NCI-H2081 (cell line): ENCODE measurements at regions not wholly inside any gene's neighbourhood (a gene's known extent, or its start where the extent isn't known, plus 50 kb on each side); places are given as distances from the start of the nearest gene placed in this dataset.
"Not testable (repeated sequence)": the region's sequence is repeated elsewhere in the genome, so short reads cannot be mapped to it uniquely, and the experiment has no call there.

Experiments
- DNase-seq, 2 experiments: peaks; one replicate each; lab custom pipeline; 2025; lab: John Stamatoyannopoulos, UW

DNA sequence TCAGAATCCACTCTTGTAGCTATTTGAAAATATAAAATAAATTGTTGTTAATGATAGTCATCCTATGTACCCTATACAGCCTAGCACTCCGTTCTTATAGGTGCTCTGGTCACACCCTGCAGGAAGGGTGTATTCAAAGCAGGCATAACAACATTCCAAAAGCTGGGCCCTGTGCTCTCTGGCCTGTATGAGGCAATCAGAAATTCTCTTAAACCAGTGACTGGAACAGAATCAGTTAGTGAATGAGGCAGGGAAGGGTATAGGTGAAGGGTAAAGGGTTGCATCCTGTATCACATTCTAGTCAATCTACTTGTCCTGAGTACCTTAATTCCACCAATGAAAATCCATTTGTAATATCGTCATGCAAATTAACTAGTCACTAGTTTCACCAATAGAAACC is 154.5 kb upstream of the ZNF217 start:
- no peak for DNase-seq

DNA sequence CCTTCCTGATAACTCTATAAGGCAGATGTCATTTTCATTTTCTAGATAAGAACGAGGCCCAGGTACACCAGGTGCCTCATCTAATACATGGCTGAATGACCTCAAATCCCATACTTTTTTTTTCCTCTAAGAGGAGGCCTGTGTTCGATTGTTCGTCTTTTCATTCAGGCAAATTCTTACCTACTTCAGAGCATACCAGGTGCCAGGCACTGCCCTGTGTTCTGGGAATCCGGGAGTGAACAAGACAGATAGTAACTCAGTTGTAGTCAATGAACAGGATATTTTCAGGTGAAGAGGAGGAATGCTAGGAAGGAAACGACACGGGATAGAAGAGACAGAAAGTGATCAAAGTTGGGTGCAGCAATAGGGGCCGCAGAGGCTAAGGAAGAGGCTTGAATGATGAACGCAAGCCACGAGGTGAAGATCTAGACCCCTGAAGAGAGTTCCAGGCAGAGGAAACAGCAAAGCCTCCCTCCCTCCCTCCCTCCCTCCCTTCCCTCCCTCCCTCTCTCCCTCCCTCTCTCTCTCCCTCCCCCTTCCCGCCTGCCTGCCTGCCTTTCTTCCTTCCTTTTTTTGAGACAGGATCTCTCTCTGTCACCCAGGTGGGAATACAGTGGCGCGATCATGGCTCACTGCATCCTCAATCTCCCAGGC is 150.1 kb upstream of the ZNF217 start:
- no peak for DNase-seq

DNA sequence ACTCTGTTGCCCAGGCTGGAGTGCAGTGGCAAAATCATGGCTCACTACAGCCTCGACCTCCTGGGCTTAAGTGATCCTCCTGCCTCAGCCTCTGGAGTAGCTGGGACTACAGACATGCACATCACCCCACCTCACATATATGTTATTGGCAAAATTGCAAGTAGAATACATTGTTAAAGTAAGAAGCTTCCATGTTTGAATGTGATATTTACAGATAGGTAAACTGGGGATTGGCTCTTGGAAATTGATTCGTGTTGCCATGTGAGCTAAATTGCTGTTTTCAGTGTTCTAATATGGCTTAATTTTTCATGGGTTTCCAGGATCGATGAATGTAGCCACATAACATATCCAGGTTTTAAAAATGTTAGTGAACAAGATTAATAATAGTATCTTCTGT is 149.0 kb upstream of the ZNF217 start:
- no peak for DNase-seq

DNA sequence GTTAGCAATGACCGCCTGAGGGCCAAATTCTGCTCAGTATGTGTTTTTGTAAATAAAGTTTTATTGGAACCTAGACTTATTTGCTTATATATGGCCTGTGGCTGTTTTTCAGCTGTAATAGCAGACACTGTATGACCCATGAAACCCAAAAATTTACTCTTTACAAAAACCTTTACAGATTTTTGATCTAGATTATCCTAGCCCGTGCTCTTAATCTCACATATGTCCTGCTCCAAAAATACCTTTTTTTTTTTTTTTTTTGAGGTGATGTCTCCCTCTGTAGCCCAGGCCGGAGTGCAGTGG is 148.0 kb upstream of the ZNF217 start:
- DNase-seq = no peak

DNA sequence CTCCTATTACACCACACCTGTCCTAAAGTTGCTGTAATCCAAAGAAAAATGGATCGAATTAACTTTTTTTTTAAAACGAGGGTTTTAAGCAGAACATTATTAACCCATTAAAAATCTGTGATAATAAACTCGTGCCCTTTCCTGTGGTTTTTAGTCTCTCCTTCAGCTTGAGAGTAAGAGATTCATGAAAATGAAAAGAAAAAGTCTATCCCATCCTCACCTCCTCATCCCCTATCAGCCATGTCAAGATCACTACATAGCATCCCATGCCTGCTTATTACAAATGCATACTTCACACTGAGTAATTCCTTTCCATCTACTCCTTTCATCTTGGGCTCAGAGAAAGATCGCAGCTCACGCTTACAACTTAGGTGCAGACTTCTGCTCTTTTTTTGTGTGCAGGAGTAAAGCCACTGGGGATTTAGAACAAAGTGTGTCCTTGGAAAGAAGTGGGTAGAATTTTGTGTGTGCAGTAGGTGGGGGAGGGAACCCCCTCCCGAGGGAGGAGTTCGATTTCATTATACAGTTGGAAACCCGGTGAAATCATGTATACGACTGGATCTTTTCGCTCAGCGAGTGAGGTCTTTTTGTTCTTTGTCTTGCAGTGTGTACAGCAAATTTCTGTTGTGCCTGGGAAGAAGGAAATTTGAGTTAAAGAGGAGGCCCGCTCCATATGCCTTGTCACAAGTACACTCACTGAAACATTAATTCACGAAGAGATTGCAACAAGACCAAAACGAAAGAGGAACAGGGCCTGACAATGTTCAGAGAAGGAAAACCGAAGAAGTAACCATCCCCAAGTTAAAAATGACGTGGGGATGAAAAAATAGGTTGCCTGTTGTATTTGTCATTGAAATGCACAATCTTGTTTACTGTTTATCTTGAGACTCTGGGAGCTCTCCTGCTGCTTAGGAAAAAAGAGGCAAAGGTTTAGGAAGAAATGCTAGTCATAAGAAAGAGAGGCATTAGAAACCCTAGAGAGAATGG is 146.5 kb upstream of the ZNF217 start:
- no peak for DNase-seq

DNA sequence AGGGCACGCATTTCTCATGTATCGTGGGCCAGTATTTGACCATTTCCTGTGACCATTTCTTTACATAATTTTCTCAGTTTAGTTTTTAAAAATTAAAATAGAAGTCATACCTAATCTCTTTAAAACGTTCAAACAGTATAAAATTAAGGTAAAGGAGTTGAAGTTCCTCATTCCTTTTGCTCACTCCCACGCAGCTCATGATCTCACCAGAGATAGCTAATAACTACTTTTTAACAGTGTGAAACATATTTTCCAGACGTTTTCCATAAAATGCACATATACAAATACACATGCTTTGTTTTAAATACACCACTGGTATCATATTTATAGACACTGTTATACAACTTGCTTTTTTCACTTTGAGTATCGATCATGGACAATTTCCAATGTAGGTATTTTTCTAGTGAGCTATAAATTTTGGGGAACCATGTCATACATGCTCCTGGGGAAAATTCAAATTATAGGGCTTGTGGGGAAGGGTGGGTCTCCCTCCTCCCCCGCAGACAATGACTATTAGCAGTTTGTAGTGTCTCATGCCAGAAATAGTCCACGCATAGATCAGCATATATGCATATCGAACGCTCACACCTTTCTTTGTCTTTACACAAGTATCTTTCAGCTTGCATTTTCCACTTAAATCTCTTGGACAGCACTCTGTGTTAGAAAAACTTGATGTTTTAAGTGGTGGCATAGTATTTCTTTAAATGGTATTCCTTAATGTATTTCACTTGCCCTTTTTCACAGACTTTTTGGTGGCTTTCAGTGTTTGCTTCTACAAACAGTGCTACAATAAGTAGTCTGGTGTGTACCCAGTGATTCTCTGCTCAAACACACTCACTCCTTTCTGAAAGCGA is 145.5 kb upstream of the ZNF217 start:
- no peak for DNase-seq

DNA sequence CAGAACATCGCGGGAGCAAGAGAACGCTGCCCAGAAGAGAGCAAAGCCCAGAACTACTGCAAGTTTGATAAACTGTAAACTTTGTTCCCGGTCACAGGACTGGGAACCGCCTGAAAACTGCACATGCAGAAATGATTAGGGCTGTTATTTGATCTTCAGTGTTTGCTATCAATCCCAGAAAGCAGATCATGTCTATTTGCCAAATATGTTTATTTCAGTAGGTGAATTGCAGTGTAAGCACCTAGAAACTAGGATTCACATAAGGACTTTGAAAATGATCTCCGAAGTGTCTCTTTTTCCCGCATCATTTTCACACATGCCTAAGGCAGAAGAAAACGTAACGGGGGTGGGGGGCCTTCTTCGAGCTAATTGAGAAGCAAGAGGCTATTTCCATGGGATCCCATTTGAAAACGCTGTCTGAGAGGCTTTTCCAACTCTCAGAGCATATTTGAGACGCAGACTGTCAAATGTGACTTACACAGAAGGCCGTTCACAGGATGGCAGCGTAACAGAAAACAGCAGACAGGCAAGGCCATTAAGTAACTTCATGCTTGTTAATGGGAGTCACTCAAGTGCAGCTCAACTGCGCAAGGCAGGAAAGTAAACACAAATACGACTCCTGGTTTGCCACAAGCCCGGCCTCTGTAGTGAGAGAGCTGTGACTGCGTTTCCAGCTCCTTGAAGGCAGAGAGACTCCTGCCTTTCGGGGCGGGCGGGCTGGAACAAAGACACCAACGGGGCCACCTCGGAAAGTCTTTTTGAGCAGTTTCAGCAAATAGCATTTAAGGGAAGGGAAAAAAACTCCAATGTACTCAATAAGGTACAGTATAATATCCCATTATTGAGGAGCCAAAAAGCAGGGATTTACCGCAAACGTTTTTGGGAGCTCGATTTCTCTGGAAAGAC is 144.7 kb upstream of the ZNF217 start:
- no peak for DNase-seq

DNA sequence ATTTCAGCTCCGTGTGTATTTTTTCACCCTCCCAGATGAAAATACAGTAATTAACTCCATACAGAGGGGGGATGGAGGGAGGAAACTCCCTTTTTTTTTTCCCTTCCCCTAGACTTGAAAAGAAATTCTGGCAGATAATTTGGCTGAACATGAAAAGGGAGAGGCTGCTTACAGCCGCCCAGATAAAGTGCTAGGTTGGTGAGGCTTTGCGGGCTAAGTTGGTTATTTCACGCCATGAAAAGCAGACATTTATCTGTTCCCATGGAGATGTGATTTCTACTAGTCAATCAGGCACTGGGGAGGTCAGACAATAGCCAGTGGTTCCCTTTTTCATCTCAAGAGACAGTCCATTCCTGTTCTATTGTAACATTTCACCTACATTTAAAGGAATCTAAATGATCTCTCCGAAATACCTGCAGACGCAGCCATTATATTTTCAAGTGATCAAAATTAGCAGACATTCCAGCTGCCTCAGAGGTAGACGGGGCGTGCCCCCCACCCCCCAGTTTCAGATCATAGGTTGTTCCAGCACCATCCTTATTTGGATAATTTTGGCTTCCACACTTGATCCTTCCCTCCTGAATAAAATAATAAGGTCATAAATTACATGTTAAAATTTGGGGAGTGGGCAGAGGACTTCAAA is 143.9 kb upstream of the ZNF217 start:
- DNase-seq = no peak

DNA sequence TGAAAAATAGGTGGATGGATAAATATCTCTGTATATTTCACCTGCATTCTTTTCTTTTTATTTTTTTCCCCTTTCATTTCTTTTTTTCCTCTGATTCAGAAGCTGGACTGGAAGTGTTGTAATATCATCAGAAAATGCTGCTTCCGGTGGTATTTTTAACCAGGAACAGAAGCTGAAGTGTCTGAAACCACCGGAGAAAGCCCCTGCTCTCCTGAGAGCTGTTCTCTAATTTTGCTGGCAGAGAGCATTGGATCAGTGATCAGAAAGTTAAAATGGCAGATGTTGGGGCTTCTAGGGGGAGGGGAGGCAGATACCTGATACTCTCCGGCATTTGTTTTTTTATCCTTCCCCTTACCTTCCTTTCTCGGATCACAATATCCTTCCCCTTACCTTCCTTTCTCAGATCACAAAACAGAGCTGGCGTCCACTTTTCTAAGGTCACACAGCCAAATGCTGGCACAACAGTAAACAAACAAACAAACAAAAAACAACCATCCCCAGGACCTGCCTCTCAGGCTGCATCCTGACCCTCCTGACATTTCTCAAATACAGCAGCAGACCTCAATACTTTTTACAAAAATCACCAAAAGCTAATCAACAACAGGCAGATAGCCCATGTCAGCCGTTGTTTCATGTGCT is 143.2 kb upstream of the ZNF217 start:
- no peak for DNase-seq

DNA sequence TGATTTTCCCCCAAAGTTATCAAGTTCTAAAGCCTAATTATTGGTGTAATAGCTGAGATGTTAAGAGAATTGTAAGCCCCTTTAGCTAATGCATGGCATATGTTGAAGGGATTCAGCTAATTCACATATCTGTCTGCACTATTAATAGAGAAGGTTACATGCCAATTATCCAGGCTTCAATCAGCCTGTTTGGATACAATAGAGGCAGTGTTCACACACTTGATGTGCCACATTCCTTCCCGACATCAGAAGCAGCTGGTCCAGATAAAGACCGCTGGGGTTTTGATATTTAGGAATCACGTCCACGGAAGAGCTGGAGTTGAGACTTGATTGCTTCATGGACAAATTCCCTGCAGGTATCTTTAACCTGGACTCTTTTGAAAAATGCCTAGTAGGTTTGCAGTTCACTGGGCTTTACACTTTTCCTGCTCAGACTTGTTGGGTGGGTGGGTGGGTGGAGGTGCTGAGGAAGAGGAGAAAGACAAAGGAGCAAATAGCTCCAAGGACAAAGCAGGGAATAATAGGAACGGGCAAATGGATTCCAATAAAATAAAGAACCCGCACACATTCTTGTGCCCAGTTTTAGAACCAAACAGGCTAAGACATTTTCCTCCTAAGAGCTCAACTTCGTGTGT is 142.6 kb upstream of the ZNF217 start:
- DNase-seq = no peak

DNA sequence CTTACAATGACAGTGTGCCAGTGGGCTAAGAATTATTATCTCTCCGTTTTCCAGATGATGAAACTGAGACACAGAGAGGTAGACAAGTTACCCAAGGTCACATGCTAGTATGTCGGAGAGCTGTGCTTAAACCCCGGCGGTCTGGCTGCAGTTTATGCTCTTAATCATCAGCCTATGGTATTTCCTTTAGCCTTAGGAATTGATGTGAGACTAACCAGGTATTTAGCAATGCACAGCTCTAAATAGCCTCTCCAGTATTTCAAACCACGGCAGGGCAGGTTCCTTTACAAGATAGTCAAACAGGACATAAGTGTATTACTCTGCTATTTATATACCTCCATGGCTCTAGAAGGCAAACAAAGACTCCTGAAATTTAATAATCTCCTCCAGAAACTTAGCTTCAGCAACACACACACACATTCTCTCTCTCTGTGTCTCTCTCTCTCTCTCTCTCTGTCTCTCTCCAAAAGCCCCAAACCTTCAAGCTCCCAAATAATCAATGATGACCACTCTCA is 142.0 kb upstream of the ZNF217 start:
- no peak for DNase-seq

DNA sequence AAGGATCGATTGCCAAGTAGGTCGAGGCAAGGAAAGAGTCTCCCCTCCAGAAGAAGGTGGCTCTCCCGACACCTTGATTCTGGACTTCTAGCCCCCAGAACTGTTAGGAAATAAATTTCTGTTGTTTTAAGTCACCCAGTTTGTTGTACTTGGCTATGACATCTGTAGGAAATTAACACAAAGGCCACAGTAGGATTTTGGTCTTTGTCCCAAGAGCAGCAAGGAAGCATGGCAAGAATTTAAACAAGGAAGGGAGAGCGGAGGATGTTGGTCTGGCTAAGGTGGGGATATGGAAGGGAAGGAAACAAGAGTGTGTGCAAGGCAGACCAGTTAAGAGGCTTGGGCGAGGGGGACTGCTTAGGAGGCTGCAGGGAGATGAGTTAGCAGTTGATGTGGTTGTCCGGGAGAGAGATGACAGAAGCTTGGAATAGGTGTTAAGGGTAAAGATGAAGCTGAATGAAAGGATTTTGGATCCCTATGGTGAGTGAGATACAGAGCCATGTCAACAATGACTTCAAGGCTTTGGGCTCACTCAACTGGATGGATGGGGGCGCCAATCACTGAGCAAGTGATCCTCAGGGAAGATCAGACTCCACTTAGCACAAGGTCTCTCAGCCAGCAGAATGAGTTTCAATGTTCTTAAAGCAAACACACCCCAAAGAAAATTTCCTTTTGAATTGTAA is 140.5 kb upstream of the ZNF217 start:
- no peak for DNase-seq

DNA sequence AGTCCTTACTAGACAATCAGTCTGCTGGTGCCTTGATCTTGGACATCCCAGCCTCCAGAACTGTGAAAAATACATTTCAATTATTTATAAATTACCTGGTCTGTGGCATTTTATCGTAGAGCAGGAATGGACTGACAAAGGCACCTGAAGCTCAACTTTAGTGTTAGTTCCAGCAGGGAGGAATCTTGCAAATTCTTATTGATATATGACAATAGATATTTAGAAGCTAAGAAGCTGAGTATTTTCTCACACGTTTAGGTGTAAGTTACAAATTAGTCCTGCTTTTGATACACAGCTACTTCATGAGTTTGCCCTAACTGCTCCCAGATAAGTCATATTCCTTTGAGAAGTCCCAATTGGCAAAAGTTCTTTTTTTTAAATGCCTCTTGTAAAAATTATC is 138.0 kb upstream of the ZNF217 start:
- no peak for DNase-seq

DNA sequence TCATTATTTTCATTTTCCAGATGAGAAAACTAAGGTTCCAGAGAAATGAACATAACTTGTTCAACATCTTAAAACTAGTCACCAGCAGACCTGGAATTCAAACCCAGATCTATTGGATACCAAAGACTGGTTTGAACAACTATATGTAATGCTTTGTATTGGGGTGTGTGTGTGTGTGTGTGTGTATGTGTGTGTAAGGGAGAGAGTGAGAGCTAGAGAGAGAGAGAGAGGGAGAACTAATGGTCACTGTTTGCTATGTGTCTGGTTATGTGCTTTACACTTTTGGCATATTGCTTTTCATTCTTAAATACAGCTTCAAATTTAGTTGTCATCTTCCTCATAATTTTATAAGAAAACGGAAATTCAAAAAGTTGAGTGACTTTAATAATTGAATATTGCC is 134.7 kb upstream of the ZNF217 start:
- DNase-seq = no peak

DNA sequence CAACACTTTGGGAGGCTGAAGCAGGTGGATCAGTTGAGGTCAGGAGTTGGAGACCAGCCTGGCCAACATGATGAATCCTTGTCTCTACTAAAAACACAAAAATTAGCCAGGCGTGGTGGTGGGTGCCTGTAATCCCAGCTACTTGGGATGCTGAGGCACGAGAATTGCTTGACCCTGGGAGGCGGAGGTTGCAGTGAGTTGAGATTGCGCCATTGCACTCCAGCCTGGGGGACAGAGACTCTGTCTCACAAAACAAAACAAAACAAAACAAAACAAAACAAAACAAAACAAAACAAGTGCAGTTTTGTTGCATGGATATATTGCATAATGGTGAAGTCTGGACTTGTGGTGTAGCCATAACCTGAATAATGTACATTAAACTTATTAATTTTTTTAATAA is 133.6 kb upstream of the ZNF217 start:
- not testable (repeated sequence) for DNase-seq

DNA sequence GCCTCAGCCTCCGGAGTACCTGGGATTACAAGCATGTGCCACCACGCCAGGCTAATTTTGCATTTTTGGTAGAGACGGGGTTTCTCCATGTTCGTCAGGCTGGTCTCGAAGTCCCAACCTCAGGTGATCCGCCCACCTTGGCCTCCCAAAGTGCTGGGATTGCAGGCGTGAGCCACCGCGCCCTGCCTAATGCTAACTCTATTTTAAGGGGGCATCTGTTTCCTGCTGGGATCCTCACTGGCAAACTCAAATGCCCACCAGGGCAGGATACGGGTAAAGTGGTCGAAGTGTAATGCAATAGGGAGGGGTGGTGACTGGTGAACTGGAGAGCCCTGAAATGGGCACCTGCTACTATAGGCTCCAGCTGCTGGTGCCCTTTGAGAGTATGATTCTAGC is 131.9 kb upstream of the ZNF217 start:
- no peak for DNase-seq

DNA sequence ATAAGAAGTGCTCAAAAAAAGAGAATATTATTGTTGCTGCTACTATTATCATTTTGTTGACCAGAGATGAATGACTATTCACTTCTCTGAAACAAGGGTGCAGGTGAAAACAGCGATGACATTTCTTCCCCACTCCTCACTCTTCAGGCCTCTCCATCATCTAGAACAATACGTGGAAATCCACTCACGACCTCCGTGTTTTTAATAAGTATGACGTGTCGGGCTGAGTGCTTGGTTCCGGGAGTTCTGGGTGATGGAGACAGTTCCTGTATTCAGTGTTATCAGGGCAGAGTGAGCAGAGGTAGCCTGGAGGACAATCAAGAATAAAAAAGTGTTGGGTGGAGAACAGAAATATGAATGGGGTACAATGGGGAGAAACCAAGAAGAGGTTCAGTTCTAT is 130.0 kb upstream of the ZNF217 start:
- DNase-seq = no peak

DNA sequence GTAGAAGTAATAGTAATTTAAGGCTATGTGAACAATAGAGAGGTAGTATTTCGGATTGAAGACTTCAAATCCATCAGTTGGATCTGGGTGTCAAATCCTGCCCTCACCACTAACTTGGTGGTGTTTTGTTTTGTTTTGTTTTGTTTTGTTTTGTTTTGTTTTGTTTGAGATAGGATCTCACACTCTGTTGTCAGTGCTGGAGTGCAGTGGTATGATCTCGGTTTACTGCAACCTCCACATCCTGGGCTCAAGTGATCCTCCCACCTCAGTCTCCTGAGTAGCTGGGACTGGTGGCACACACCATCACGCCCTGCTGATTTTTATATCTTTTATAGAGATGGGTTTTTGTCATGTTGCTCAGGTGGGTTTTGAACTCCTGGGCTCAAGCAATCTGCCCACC is 129.4 kb upstream of the ZNF217 start:
- no peak for DNase-seq

DNA sequence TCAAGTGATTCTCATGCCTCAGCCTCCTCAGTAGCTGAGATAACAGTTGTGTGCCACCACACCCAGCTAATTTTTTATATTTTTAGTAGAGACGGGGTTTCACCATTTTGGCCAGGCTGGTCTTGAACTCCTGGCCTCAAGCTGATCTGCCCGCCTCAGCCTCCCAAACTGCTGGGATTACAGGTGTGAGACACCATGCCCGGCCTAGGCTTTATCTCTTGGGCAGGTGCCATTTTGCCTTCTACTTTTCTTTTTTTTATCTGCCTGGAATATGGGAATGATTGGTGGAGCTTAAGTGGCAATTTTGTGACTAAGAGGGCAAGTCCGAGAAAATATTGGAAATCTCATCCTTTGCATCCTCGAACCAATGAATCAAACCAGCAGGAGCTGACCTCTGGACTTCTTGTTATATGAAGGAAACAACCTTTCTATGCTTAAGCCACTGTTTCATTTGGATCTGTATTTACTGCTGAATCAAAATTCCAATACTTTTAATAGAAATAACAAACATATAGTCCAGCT is 128.9 kb upstream of the ZNF217 start:
- no peak for DNase-seq
